EH (cell line): ENCODE measurements at regions not wholly inside any gene's neighbourhood (a gene's known extent, or its start where the extent isn't known, plus 50 kb on each side); places are given as distances from the start of the nearest gene placed in this dataset.
A peak's percentile ranks its signal among the peaks of the same experiment; 100 is the strongest.
"Not testable (repeated sequence)": the region's sequence is repeated elsewhere in the genome, so short reads cannot be mapped to it uniquely, and the experiment has no call there.

Source experiments
- DNase-seq: peaks from one replicate; pipeline ENCODE4 v3.0.0-alpha.2; 2015; ENCODE audit warnings: low read depth

DNA sequence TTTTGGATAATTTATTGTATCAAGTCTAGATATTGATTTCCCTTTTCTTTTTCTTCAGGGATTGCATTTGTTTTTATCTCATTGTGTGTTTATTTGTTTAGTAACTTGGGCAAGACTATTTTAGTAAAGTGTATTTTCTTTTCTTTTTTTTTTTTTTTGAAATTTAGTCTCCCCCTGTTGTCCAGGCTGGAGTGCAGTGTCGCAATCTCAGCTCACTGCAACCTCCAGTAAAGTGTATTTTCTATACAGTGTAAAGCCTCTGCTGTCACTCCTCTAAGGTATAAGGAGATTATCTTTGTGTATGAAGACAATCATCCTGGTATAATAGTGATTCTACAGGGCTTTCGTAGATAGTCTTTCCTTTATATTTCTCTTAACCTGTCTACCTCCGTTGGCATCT lies 2546.0 kb downstream of the PCDH9 start:
- DNase-seq, result no peak

DNA sequence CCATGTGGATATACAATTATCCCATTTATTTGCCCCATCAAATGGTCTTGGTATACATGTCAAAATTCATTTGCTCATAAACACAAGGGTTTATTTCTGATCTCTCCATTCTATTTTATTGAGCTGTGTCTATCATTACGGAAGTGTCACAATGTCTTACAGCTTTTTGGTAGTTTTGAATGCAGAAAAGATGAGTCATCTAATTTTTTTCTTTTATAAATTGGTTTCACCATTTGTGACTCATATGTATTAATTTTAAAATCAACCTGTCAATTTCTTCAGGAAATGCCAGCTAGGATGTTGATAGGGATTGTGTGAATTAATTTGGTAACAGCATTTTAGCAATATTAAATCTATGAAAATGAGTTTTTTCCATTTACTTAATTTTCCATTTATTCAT lies 2549.4 kb downstream of the PCDH9 start:
- no peak for DNase-seq

DNA sequence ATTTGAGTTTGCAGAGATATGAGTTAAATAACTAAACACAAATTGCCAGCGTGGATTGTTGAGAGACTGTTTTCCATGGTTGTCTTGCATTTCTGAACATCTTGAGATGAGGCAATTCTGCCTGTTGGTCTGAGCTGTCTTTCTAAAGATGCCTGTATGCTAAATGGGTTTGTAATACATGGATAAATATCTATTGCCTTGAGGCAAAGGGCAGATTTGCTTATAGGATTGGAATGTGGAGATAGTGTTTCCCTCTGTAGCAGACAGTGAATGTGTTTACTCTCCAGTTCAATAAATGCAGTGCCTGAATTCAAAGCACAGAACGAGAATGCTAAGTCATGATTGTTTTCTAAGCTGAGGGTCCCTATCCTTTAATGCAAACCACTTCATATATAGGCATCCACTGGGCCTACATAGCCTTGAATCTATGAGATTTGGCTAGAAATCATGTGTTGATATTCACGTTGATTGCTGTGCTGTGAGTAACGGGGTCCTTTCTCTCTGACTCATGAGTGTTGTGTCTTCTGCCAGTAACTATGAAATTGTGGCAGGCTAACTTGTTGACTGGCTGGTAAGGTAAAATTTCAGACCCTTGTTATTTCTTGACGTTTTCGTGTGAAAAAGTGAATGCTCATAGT lies 2554.8 kb downstream of the PCDH9 start:
- peak; percentile 88 for DNase-seq

- DNase-seq, result no peak
Observed at GRCh38 chr13:64674126-64674525, 2556.0 kb downstream of the PCDH9 start.

DNA sequence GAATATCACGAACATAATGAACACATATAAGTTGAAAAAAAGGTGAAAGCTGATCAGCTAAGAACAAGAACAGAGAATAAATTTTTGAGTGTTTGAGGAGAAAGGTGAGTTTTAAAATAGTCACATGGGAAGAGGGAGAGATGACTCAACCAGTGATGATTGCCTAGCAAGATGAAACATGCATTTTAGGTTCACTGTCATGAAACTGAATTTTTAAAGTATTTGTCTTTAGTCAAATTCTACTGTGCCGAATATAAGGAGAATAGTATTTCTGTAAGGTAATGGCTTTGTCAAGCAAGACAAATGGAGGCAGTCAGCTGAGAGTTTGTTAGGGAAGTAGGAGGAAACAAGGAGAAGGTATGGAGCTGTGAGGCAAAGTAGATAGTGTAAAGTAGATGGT lies 2557.4 kb downstream of the PCDH9 start:
- no peak for DNase-seq

GRCh38 chr13:64662887-64663593 lies 2567.1 kb downstream of the PCDH9 start:
- DNase-seq, result no peak

DNA sequence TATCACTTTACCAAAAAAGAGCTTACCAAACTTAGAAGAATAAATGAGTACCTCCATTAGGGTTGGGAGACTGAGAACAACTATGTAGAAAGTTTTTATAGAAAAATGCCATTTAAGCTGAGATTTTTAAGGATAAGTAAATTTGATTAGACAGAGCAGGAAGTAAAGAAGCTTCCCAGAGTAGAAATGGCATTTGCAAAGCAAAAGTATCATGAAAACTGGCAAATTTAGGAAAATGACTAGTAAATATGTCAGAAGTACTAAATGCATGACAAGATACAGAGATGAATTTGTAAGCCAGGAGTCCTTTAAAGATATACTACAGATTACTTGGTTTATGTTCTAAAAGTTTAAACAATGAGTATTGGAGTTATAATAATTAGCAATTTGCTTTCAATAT lies 2581.8 kb downstream of the PCDH9 start:
- no peak for DNase-seq

GRCh38 chr13:64643066-64643465 lies 2587.1 kb downstream of the PCDH9 start:
- no peak for DNase-seq

- peak; percentile 4 for DNase-seq
Observed at GRCh38 chr13:64640002-64640401, 2590.1 kb downstream of the PCDH9 start.

- DNase-seq, result peak; percentile 0
Observed at GRCh38 chr13:64639206-64639605, 2590.9 kb downstream of the PCDH9 start.

GRCh38 chr13:64633948-64634347 lies 2596.2 kb downstream of the PCDH9 start:
- peak; percentile 6 for DNase-seq

GRCh38 chr13:64627654-64628053 lies 2602.5 kb downstream of the PCDH9 start:
- no peak for DNase-seq

- no peak for DNase-seq
Observed at GRCh38 chr13:64626105-64626504, 2604.0 kb downstream of the PCDH9 start.

GRCh38 chr13:64617231-64617630 lies 2612.9 kb downstream of the PCDH9 start:
- DNase-seq, result no peak

DNA sequence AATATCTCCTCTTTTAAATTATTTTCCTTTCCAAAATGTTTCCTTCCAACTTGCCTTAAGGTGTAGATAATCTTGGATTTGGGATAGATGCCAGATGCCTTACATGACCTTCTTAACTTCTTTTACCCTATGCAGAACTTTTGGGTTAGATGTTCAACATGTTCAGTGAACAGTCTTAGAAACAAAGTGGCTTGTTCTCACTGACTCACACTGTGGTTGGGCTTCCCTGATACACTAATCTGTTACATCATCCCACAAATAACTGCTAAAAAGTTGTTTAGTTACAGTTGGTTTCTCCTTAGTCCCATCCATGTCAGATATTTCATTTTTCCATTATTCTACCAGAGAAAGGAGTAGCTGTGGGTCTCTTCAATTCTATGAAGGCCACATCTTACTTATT lies 2638.2 kb downstream of the PCDH9 start:
- peak; percentile 51 for DNase-seq

- DNase-seq, result no peak
Observed at GRCh38 chr13:64579331-64579730, 2650.8 kb downstream of the PCDH9 start.

- DNase-seq, result no peak
Observed at GRCh38 chr13:64568748-64569147, 2661.4 kb downstream of the PCDH9 start.

GRCh38 chr13:64558031-64558430 lies 2672.1 kb downstream of the PCDH9 start:
- not testable (repeated sequence) for DNase-seq

GRCh38 chr13:64556376-64556775 lies 2673.8 kb downstream of the PCDH9 start:
- peak; percentile 76 for DNase-seq

- peak; percentile 49 for DNase-seq
Observed at GRCh38 chr13:64553411-64554129, 2676.6 kb downstream of the PCDH9 start.

DNA sequence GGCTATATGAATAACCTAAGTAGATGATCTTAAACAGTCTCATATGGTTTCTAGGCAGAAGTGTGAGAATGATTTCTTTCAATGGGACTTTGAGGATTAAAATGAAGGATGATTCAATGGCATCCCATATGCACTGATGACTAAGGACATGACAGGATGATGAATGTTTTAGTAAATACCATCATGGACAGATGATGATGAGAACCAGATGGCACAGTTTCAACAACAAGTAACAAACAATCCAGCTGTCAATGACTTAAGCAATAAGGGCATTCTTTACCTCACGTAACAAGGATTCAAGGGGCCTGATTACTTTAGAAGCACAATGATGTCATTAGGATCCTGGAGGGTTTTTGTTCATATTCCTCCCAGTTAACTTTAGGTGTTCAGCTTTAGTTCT lies 2678.4 kb downstream of the PCDH9 start:
- peak; percentile 81 for DNase-seq

- no peak for DNase-seq
Observed at GRCh38 chr13:64546371-64546770, 2683.8 kb downstream of the PCDH9 start.

- DNase-seq, result no peak
Observed at GRCh38 chr13:64540976-64541375, 2689.2 kb downstream of the PCDH9 start.
